Activated CD8-positive, alpha-beta memory T cell treated with anti-CD3 and anti-CD28 coated beads, Interleukin-2, amount 50 U/mL, for 24 hours (primary cell): ENCODE measurements at regions not wholly inside any gene's neighbourhood (a gene's known extent, or its start where the extent isn't known, plus 50 kb on each side); places are given as distances from the start of the nearest gene placed in this dataset.

Experiments
- DNase-seq: peaks from one replicate; pipeline ENCODE4 v3.0.0-alpha.2; 2020; ENCODE audit errors: extremely low read depth

DNA sequence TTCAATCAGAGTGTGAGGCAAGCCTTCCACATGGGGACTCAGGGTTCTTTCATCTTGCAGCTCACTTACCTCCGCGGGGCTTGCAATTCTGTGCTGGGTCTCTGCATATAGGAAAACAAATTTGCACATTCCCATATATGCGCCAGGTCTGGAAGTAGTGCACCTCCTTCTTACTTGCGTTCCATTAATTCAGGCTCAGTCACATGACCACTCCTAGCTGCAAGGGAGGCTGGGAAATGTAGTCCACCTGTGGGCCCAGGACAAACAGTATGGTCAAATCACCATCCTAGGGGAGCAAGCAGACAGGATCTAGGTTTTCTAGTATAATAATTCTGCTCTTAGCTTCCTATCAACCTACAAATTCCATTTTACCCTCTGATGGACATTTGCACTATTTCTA lies 160.4 kb downstream of the AACS start:
- DNase-seq: no peak

DNA sequence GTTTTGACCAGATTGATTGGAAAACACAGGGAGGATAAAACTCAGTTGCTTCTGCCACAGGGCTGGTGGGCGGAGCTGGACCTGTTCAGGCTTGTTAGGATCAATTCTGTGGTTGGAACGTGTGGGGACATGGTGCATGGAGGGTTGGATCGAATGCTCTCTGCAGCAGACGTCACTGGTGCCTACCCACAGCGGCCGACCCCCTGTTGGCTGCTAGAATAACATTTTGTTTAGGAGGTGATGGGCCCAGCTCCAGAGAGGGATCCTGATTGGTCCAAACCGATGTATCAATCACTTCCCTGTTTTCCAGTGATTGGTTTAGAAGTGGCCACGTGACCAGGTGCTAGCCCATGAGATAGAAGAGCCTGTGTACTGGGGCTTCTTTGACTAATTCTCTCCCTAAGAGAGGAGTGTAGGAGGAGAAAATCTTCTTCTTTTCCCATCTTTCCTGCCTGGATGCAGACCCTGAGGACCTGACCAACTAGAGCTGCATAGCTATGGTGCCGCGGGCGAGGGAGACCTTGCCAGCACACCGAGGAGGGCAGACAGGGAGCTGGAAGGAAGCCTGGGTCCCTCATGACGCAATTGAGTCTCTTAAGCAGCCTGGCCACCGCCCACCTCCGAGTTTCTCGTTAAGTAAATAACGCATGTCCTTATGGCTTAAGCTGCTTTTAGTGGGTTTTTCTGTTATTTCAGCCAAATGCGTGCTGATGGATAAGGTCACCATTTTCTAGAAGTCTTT lies 163.5 kb downstream of the AACS start:
- DNase-seq: no peak

DNA sequence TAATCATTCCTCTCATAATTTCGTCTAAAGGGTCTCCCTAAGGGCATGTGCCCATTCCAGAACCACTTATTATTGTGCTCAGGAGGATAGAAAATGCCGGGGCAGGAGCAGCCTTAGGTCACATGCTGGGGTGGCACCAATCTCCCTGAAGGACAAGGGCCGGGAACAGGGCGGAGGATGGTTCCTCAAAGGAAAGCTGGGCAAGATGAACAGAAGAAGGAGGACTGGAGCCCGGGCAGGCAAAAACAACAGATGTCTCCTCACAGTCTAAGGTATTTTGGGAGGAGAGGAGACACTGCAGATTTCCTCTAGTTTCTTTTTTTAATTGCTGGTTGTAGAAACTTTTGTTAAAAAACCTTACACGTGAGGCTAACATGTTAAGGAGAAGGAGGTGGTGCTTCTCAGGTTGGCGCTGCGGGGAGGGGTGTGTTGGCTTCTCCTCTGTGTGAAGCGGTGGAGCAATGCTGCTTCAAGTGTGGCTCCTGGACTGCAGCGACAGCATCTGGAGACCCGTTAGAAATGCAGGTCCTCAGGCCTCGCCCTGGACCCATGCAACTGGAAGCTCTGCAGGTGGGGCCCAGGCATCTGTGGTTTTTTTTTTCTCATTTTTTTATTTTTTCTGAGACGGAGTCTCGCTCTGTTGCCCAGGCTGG lies 164.8 kb downstream of the AACS start:
- DNase-seq: no peak

DNA sequence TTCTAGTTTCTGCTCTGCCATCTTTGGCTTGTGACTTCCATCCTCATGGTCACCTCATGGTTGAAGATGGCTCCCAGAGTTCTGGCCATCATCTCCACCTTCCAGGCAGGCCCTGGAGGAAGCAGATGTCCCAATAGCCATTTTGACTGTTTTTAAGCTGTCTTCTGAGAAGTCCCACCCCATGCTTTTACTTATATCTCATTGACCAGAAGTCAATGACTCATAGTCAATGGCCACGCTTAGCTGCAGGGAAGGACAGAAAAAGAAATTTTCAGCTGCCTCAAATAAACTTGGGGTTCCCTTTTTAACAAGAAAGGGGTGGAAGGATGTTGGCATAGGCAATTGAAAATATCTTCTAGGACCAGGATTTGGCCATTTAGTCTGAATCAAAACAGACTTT lies 168.1 kb downstream of the AACS start:
- no peak for DNase-seq

- DNase-seq: no peak
Observed at GRCh38 chr12:125239563-125239962, 174.3 kb downstream of the AACS start.

- no peak for DNase-seq
Observed at GRCh38 chr12:125240717-125241116, 175.5 kb downstream of the AACS start.

DNA sequence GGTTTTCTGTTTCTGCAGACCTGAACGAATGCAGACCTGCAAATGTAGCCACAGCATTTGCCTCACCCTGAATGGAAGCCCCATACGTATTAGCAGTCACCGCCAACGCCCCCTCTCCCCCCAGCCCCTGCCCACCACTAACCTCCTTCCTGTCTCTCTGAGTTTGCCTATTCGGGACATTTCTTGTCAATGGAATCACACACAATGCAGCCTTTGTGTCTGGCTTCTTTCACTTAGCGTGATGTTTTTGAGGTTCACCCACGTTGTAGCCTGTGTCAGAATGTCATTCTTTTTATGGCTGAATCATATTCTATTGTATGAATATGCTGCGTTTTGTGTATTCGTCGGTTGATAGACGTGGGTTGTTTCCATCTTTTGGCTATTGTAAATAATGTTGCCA lies 178.6 kb downstream of the AACS start:
- no peak for DNase-seq

DNA sequence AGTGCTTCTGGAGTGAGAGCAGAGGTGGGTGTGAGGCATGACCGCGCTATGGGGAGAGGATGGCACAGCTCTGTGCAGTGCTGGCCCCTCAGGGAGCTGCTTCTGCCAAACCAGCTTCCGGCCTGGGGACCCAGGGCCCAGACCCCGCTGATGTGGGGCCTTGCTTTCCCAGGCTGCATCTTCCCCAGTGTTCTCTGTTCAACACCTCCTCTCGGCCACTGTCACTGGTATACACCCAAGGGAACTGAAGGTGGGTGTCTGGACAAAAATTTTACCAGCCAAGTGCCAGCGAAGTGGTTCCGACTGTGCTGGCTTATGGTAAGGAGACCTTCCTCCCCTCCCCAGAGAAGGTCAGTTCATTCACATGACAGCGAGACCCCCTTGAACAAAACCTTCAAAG lies 179.1 kb downstream of the AACS start:
- no peak for DNase-seq

GRCh38 chr12:125245581-125246557 lies 180.6 kb downstream of the AACS start:
- DNase-seq: no peak

DNA sequence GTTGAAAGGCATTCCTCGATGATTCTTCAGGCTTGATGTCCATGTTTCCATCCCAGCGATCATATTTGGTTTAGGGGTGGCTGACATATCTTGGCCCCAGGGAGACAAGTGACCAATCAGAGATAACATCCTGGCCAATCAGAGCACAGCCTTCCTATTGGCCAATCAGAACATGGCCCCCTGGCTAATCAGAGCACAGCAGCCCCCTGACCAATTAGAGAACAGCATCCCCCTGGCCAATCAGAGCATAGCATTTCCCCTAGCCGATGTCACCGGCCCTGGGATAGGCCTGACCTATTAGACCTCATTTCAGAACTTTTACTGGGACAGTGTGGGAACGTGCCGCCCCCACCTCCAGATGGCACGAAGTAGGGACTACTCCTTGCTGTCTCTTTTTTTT lies 182.2 kb downstream of the AACS start:
- DNase-seq: no peak

DNA sequence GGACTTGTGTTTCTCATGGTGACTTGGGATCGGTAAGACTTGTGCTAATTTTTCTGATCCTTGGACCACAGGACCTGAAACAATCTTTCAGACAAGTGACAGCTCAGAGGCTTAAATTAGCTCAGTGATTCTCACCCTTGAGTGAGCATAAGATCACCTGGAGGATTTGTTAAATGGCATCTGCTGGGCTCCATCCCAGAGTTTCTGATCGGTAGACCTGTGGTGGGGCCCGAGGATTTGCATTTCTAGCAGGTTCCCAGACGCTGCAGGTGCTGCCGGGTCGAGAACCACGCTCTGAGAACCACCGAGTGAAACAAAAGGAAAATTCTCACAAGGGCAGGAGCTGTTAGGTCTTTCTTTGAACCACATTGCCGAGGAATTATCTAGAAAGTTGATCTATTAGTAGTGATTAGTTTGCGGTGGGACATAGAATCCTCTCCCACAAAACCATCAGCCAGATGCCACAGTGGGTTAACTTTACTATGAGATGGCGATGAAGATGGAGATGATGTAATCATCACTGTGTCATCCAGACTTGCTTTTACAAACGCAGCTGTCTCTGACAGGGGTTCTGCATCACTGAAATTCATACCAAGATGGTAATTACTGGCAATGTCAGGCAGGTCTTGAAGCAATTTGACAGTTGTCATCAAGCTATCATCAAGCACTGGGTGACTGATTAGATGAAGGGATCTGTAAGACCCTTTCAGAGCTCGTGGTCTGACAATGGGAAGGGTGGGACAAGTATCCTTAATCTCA lies 184.0 kb downstream of the AACS start:
- no peak for DNase-seq

- no peak for DNase-seq
Observed at GRCh38 chr12:125249932-125250331, 184.7 kb downstream of the AACS start.

- DNase-seq: no peak
Observed at GRCh38 chr12:125254236-125254635, 189.0 kb downstream of the AACS start.

DNA sequence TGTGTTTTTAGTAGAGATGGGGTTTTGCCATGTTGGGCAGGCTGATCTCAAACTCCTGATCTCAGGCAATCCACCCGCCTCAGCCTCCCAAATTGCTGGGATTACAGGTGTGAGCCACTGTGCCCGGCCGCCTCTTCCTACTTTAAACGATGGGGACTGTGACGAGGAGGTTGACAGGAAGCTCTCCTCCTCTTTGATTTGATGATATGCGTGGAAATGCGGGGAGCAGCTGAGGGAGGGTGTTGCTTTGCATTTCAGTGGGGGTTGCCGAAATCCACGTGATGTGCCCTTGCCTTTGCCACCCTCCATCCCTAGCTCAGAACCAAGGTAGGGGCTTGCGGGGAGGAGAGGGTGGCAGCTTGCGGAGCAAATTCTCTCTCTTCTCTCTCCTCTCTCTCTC lies 189.6 kb downstream of the AACS start:
- DNase-seq: no peak

DNA sequence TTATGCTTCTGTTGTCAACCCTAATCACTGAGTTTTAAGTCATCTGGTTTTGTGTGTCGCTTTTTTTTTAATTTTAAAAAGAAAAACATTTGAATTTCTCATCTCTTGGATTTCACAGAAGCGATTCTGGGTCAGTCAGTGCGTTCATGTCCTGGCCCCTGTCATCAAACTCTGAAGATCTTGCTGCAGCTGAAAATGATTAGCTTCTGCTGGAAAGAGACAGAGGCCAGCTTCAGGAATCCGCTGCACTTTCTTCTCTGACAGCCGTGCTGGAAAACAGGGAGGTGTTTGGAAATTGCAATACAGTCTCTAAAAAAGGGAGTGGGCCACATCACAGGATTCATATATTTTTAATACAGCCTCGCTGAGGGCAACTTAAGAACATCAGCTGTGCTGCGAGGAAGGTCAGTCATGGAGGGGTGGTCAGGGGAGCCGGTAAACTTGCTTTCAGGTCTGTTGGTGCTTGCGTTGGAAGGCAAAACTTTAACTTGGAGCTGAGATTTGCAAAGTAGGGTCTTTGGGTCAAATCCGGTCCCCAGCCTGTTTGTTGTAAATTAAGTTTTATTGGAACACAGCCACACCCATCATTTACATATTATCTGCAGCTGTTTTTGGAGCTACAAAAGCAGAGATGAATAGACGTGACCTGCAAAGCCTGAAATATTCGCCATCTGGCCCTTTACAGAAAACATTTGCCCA lies 190.8 kb downstream of the AACS start:
- no peak for DNase-seq

DNA sequence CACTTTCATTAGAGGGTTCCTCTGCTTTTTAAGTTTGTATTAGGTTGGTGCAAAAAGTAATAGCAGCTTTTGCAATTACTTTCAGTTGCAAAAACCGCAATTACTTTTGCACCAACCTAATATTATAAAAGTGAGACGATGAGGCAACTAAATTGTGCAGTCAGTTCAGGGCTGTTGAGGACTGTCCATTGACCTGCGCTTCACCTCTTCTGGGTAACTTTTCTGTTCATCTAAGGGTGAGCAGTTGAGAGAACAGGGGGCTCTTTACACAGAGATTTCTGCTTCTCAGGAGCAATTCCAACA lies 191.3 kb downstream of the AACS start:
- no peak for DNase-seq

DNA sequence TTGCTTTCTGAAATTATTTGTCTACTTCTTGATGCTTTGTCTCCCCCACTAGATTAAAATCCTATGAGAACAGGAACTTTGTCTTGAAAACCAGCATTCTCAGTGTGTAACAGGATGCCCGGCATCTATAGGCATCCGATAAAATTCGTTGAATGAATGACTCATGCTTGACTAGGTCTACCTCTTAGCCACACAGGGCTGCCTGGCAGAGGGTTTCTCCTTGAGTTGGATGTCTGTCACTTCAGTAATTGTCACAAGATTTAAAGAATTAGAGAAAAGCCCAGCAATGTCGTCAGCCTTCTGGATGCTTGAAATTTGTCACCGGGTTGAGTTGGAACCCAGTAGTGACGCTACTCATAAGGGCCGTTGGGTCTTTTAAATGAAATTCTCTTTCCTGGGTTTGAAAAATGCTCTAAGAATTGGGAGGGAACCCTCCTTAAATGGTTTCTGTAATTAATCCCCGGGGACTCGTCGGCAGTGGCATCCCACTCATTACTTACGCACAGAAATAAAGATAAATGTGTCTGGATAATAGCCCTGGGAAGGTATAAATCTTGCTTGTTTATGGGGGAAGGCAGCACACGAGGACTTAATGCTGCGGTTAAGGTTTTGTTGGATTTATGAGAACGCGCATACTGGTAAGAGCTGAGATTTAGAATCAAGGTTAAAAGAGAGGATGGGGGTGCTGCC lies 194.1 kb downstream of the AACS start:
- no peak for DNase-seq

DNA sequence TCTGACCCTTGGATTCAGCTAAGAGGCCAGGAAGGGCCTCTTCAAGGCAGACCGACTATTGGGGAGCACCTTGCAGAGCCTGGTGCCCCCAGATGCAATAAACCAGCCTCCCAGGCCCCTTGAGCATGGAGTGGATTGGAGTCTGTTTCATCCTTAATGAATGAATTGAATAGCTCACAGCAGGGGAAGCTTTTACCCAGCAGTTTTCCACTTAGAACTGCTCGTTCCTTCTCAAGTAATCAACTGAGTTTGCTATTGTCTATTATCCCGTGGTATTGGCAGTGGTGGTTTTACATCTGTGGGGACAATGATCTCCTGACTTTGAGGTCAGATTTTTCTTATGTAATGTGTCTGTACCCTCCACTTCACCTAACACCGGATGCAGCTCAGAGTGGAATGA lies 197.6 kb downstream of the AACS start:
- no peak for DNase-seq

DNA sequence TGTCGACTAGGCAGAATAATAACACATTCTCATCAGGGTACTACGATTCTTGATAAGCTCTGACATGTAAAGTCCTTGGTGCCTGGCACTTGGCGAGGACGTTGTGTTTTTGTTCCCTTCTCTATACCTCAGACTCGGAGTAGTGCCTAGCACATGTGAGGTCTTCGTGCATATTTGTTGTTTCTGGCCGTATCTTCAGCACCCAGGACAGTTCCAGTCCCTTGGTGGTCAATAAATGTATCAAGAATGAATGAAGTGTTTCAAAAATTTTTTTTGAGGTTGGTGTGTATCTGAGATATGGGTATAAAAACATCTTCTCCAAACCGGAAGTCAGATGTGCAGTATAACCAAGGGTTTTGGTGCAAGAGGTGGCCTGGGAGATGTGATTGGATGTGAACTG lies 198.2 kb downstream of the AACS start:
- DNase-seq: no peak

DNA sequence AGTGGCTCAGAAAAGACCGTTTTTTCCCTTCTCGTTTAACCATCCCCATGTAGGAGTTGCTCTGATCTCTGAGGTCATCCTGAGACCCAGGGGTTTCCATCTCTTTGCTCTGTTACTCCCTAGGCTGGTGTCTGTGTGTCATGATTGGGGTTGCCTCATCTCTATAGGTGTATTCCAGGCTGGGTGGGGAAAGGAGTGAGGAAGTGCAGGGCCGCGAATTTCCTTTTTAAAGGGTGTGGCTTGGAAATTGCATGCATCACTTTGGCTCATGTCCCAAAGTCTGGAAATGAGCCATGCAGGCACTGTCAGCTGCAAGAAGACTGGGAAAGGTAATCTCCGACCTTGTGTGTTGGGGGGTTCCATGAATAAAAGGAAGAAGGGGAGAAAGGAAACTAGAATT lies 201.9 kb downstream of the AACS start:
- no peak for DNase-seq

DNA sequence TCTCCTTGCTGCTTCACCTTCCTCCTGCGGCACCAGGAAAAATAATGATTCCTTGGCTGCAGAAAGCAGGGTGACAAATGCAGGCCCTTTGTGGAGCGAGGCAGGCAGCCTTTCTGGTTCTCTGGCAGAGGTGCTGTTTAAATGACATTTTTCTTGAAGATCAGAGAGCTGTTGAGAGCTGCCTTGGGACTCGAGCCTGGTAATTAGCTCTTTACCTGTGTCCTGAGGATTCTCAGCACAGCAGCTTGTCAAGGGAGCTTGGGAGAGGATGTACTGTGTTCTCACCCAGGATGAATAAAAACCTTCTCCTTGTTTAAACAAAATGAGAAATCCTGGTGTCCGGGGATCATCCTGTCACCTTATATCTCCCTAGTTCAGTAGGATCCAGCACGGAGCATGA lies 204.0 kb downstream of the AACS start:
- no peak for DNase-seq
